Endothelial cell of umbilical vein (primary cell): ENCODE measurements at regions not wholly inside any gene's neighbourhood (a gene's known extent, or its start where the extent isn't known, plus 50 kb on each side); places are given as distances from the start of the nearest gene placed in this dataset.

ENCODE experiments used
- CTCF ChIP-seq, 2 donors: IDR thresholded peaks; 1 replicate in 1 of 2; 2 replicates in 1 of 2; pipeline ENCODE4 v1.5.1; 2011; ENCODE audit warnings: low read length in 2 of 2, mild to moderate bottlenecking in 2 of 2, moderate library complexity in 2 of 2, control low read depth in 1 of 2, inconsistent platforms in 1 of 2, low read depth in 1 of 2; ENCODE audit not compliant: insufficient read depth in 1 of 2; ENCODE audit errors: extremely low read depth in 1 of 2
- EZH2 ChIP-seq: IDR thresholded peaks from 2 replicates; pipeline ENCODE4 v1.6.1; 2012; ENCODE audit warnings: borderline replicate concordance, low read depth, mild to moderate bottlenecking, moderate library complexity, low read length, inconsistent platforms; ENCODE audit not compliant: severe bottlenecking
- GATA2 ChIP-seq: IDR thresholded peaks from 2 replicates; pipeline ENCODE4 v1.7.0; 2011; ENCODE audit warnings: low read depth, mild to moderate bottlenecking, moderate library complexity, mixed read lengths, low read length; ENCODE audit not compliant: insufficient read length, insufficient read depth
- JUN ChIP-seq: IDR thresholded peaks from 2 replicates; pipeline ENCODE4 v1.6.1; 2011; ENCODE audit warnings: borderline replicate concordance, low read depth; ENCODE audit not compliant: insufficient read length, insufficient read depth
- MAX ChIP-seq: IDR thresholded peaks from 2 replicates; pipeline ENCODE4 v1.6.1; 2011; ENCODE audit not compliant: insufficient read depth, insufficient read length
- POLR2A ChIP-seq: IDR thresholded peaks from 2 replicates; pipeline ENCODE4 v1.6.1; 2012; ENCODE audit warnings: low read depth, mild to moderate bottlenecking, control low read depth, low read length
- POLR2AphosphoS5 ChIP-seq: IDR thresholded peaks from 2 replicates; pipeline ENCODE4 v1.6.1; 2012; ENCODE audit warnings: low read depth, mild to moderate bottlenecking, control low read depth, low read length, moderate library complexity; ENCODE audit not compliant: insufficient read depth

GRCh38 chr13:44046428-44046827, 166.7 kb downstream of the LACC1 start:
- TF ChIP-seq CTCF (IDR thresholded peaks at IDR 0.05; ENCODE audit: extremely low read depth in 1 of 2, insufficient read depth in 1 of 2, low read depth in 1 of 2, low read length in 2 of 2) (no peak), POLR2A (no peak), JUN (no peak), MAX (no peak), POLR2AphosphoS5 (no peak), EZH2 (no peak), GATA2 (no peak)
